NCI-H82 (cell line): ENCODE measurements at regions not wholly inside any gene's neighbourhood (a gene's known extent, or its start where the extent isn't known, plus 50 kb on each side); places are given as distances from the start of the nearest gene placed in this dataset.
A peak's percentile ranks its signal among the peaks of the same experiment; 100 is the strongest.

Experiments used
- DNase-seq: peaks from one replicate; lab custom pipeline; 2025; lab: John Stamatoyannopoulos, UW

GRCh38 chrX:40278340-40279090 is 180.8 kb upstream of the BCOR start:
- peak; percentile 25 for DNase-seq

GRCh38 chrX:40277672-40278071 is 179.9 kb upstream of the BCOR start:
- no peak for DNase-seq

- DNase-seq, result no peak
Measured at GRCh38 chrX:40273356-40274050, 175.7 kb upstream of the BCOR start.

- DNase-seq, result no peak
Measured at GRCh38 chrX:40272776-40273175, 175.0 kb upstream of the BCOR start.

- DNase-seq, result no peak
Measured at GRCh38 chrX:40272141-40272540, 174.4 kb upstream of the BCOR start.

- DNase-seq, result no peak
Measured at GRCh38 chrX:40268188-40268520, 170.4 kb upstream of the BCOR start.

- no peak for DNase-seq
Measured at GRCh38 chrX:40267334-40268187, 169.8 kb upstream of the BCOR start.

- DNase-seq, result peak; percentile 86
Measured at GRCh38 chrX:40266490-40267333, 169.0 kb upstream of the BCOR start.

- DNase-seq, result peak; percentile 15
Measured at GRCh38 chrX:40265936-40266335, 168.2 kb upstream of the BCOR start.

GRCh38 chrX:40263014-40263560 is 165.3 kb upstream of the BCOR start:
- DNase-seq, result no peak

- DNase-seq, result no peak
Measured at GRCh38 chrX:40262157-40263013, 164.6 kb upstream of the BCOR start.

- DNase-seq, result no peak
Measured at GRCh38 chrX:40261833-40262156, 164.0 kb upstream of the BCOR start.

- no peak for DNase-seq
Measured at GRCh38 chrX:40260146-40260747, 162.5 kb upstream of the BCOR start.

- DNase-seq, result no peak
Measured at GRCh38 chrX:40258909-40259308, 161.2 kb upstream of the BCOR start.

- DNase-seq, result peak; percentile 39
Measured at GRCh38 chrX:40253771-40254170, 156.0 kb upstream of the BCOR start.

- DNase-seq, result no peak
Measured at GRCh38 chrX:40249582-40249981, 151.8 kb upstream of the BCOR start.

GRCh38 chrX:40248822-40249221 is 151.1 kb upstream of the BCOR start:
- DNase-seq, result no peak

- DNase-seq, result peak; percentile 77
Measured at GRCh38 chrX:40247848-40248622, 150.3 kb upstream of the BCOR start.

GRCh38 chrX:40247382-40247781 is 149.6 kb upstream of the BCOR start:
- DNase-seq, result no peak
